Pancreas (tissue), 10 donors: ENCODE measurements at regions not wholly inside any gene's neighbourhood (a gene's known extent, or its start where the extent isn't known, plus 50 kb on each side); places are given as distances from the start of the nearest gene placed in this dataset.

Source experiments
- ATAC-seq, 4 donors: fragments of 200-7000 bp; cut with Tn5 transposase; one replicate each; pipeline versions ENCODE4 v1.8.0 to v1.9.1; 2020; ENCODE audit warnings: mild to moderate bottlenecking in 4 of 4, moderate library complexity in 4 of 4
- DNase-seq, 6 donors: peaks; one replicate each; pipeline ENCODE4 v3.0.0-alpha.2; 2020
- FAIRE-seq: peaks from 2 replicates; lab custom pipeline; 2012; peaks lifted over from hg19 to GRCh38; lab: Jason Lieb, UNC
- H3K27ac ChIP-seq, 4 donors: fragments of 200-600 bp; sonication (generic); 1 replicate in 3 of 4; 2 replicates in 1 of 4; pipeline versions ENCODE4 v1.5.0 to v1.8.0; 2020
- H3K27me3 ChIP-seq, 4 donors: fragments of 200-600 bp; one replicate each; pipeline ENCODE4 v1.8.0; 2021
- H3K36me3 ChIP-seq, 3 donors: fragments of 200-600 bp; sonication (generic) in 1 of 3; one replicate each; pipeline versions ENCODE4 v1.5.0 to v1.8.0; 2020 to 2021
- H3K4me1 ChIP-seq, 3 donors: fragments of 200-600 bp; one replicate each; pipeline ENCODE4 v1.8.0; 2021
- H3K4me3 ChIP-seq, 4 donors: fragments of 200-600 bp; sonication (generic) in 2 of 4; one replicate each; pipeline versions ENCODE4 v1.5.0 to v1.8.0; 2020 to 2021
- H3K9me3 ChIP-seq, 4 donors: fragments of 200-600 bp; one replicate each; pipeline ENCODE4 v1.8.0; 2021
- WGBS, 2 donors: extraction: QIAGEN DNeasy Blood & Tissue Kit; methylation state at CpG; one replicate each; pipeline ENCODE4 v1.1.7; 2013; 5-methylcytosine and 5-hydroxymethylcytosine counted together
- intact Hi-C, 3 donors: fragments of 100-400 bp; cut with DNase I; formaldehyde crosslinking; loops; one replicate each; pipeline versions ENCODE4 v1.11.1 to v1.14.2; 2022
- TF ChIP-seq, protein P1 (sequence below), 4 donors: fragments of 200-600 bp; sonication (generic) in 3 of 4; IDR thresholded peaks; one replicate each; pipeline versions ENCODE4 v1.5.0 to v1.8.0; 2021; ENCODE audit warnings: antibody characterized with exemption in 4 of 4
- donor health status: healthy with polysubstance abuse.
- donor health status: DM: no; HTN: no; CAD: no; lungs with moderate emphysema.
- donor health status: DM: no; HTN: no; CAD: no.
- donor health status: control.
- donor health status: control.
- donor health status: Bipolar disorder and iron deficiency.
- donor health status: DM: yes; HTN: yes; CAD: no.
- donor health status: DM: no; HTN: no; CAD: no.
- donor health status: DM: no; HTN: no; CAD: no.
- donor health status: DM: yes; HTN: yes; CAD: no.

DNA sequence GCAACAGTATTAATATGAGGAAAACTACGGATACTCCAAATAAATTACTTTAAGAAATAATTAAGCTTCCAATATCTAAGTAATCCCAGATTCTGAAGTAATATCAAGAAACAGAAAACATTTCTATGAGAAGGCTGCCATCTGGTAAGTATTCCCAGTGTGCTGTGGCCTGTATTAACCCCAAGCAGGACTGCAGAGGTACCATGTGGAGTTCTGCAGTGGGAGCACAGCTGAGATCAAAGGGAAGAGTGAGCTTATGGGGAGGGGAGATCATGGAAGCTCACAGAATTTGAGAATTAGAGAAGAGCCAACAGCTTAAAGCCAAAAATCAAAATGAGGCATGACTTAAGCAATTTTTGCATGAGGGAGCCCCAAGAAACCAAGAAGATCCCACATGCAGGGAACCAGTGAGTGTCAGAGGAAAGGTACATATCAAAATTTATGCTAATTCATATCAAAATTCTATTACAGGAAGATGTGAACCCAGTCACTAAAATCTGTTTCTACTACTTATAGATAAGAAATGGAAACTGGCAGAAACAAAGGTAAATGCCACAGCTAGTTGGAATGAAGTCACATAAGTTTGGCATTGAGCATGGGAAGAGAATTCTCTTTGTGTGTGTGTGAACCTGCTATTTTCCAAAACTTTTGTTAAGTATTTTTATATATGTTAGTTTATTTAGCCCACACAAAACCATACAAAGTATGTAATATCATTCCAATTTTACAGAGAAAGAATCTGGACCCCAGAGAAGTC is 62.6 kb upstream of the KITLG start:
- TF ChIP-seq, protein P1, sequence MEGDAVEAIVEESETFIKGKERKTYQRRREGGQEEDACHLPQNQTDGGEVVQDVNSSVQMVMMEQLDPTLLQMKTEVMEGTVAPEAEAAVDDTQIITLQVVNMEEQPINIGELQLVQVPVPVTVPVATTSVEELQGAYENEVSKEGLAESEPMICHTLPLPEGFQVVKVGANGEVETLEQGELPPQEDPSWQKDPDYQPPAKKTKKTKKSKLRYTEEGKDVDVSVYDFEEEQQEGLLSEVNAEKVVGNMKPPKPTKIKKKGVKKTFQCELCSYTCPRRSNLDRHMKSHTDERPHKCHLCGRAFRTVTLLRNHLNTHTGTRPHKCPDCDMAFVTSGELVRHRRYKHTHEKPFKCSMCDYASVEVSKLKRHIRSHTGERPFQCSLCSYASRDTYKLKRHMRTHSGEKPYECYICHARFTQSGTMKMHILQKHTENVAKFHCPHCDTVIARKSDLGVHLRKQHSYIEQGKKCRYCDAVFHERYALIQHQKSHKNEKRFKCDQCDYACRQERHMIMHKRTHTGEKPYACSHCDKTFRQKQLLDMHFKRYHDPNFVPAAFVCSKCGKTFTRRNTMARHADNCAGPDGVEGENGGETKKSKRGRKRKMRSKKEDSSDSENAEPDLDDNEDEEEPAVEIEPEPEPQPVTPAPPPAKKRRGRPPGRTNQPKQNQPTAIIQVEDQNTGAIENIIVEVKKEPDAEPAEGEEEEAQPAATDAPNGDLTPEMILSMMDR (IDR thresholded peaks at IDR 0.05), result no peak
- peak overlapping the region in 2 of 4 donors; percentile 24 to 26 for H3K27ac ChIP-seq

DNA sequence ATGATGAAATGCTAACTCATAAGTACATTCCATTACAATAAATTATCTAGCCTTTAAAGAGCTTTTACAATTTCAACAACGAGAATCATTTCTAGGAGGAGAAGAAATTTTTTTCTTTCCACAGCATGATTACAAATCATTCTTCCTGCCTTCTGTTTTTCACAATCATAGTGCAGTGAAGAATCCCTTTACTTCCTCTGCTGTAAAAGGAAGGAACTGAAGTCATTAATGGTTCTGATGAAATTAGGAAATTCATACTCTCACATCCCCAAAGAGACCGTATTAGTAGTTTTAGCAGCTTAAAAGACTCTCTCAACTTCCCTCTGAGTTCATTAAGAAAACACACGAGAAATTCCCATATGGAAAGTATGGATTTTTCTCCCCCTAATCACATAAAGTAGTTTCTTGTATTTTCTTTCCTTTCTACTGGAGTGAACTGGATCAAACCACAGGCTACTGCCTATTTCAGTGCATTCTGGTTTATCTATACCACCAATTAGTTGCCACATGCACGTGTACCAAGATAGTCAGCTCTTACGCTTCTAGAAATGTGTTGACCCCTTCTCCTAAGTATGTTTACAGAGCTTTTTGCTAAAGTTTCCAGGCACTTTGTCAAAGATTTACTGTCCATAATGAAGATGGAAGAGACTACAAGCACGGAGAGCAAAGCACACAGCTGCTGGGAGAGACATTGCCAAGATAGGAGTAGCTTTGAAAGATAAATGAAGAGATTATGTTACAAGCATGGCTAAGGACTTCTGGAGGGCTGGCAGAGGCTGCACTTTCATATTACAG is 58.9 kb upstream of the KITLG start:
- DNase-seq, result no peak
- FAIRE-seq, result peak; percentile 73
- no peak overlapping the region for H3K4me3 ChIP-seq
- 26 to 31% methylated on average over 6 of the region's 6 CpGs for WGBS, 2 donors
- H3K27ac ChIP-seq, result peak overlapping the region in 1 of 4 donors; percentile 48
- no peaks in the 10 kb centered on the region for H3K27me3 ChIP-seq
- intact Hi-C loops, result no loop called here
- TF ChIP-seq, protein P1 (IDR thresholded peaks at IDR 0.05), result no peak
- no peaks in the 10 kb centered on the region for H3K36me3 ChIP-seq
- peak; percentile 28 to 70 (median 47) for ATAC-seq
- no peaks in the 10 kb centered on the region for H3K9me3 ChIP-seq
- H3K4me1 ChIP-seq, result peaks cover 0 to 29% (median 14%) of the 10 kb centered on the region in 3 donors

More for the DNA sequence above, 62.6 kb upstream of the KITLG start:
- Histone ChIP-seq H3K36me3 (no peaks in the 10 kb centered on the region), H3K4me3 (no peak overlapping the region), H3K27me3 (no peaks in the 10 kb centered on the region), H3K9me3 (no peaks in the 10 kb centered on the region), H3K4me1 (peaks cover 0 to 29% (median 8%) of the 10 kb centered on the region in 3 donors)
- ATAC-seq (peak; percentile 63 to 88 (median 75)), DNase-seq (peak in 1 of 6 donors; percentile 23), FAIRE-seq (no peak)
- intact Hi-C loops, result no loop called here
- 33 to 36% methylated on average over 1 of the region's 1 CpG for WGBS, 2 donors

DNA sequence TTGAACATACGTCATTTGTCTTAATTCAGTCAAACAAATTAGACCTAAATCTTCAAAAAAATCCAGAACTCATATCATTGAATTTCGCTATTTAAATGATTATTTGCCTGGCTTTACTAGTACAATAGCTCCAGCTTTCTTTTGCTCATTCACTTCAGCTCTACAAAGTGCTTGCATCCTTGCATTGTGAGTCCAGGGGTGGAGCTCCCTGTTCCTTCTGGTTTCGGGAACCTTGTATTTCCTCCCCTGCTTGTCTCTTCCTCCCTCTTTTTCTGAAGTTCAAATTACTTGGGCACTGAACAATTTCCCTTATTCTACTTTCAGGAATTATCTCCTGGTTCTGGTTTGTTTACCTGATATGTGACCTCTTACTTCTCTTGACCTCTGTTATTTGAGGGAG is 58.1 kb upstream of the KITLG start:
- FAIRE-seq (no peak), DNase-seq (no peak), ATAC-seq (peak in 1 of 4 donors; percentile 38)
- Histone ChIP-seq H3K9me3 (no peaks in the 10 kb centered on the region), H3K4me1 (peaks cover 0 to 24% (median 14%) of the 10 kb centered on the region in 3 donors), H3K27me3 (no peaks in the 10 kb centered on the region), H3K4me3 (no peak overlapping the region), H3K27ac (peak overlapping the region in 2 of 4 donors; percentile 15 to 48), H3K36me3 (no peaks in the 10 kb centered on the region)
- WGBS, 2 donors, result 86 to 88% methylated on average over 3 of the region's 3 CpGs
- intact Hi-C loops, result no loop called here
- TF ChIP-seq, protein P1 (IDR thresholded peaks at IDR 0.05), result no peak

GRCh38 chr12:88634008-88634407 is 53.7 kb upstream of the KITLG start:
- peaks cover 0 to 12% (median 6%) of the 10 kb centered on the region in 3 donors for H3K4me1 ChIP-seq
- DNase-seq, result peak in 5 of 6 donors; percentile 22 to 50 (median 45)
- H3K27me3 ChIP-seq, result no peaks in the 10 kb centered on the region
- H3K9me3 ChIP-seq, result no peaks in the 10 kb centered on the region
- no peak overlapping the region for H3K27ac ChIP-seq
- no peak overlapping the region for H3K4me3 ChIP-seq
- no peak for FAIRE-seq
- intact Hi-C loops, result no loop called here
- peak; percentile 24 to 88 (median 70) for ATAC-seq
- TF ChIP-seq, protein P1 (IDR thresholded peaks at IDR 0.05), result no peak
- WGBS, 2 donors, result 16 to 33% methylated on average over 1 of the region's 1 CpG
- no peaks in the 10 kb centered on the region for H3K36me3 ChIP-seq
